Frontal cortex (tissue), 3 donors: ENCODE measurements at regions not wholly inside any gene's neighbourhood (a gene's known extent, or its start where the extent isn't known, plus 50 kb on each side); places are given as distances from the start of the nearest gene placed in this dataset.
A peak's percentile ranks its signal among the peaks of the same experiment; 100 is the strongest.

Source experiments
- DNase-seq, 2 donors: peaks; one replicate each; pipeline ENCODE4 v3.0.0; 2012; ENCODE audit warnings: low spot score in 2 of 2
- FAIRE-seq: peaks from 2 replicates; lab custom pipeline; 2012; peaks lifted over from hg19 to GRCh38; lab: Jason Lieb, UNC
- donor health status: control.
- donor health status: control.
- donor health status: control.

- no peak for FAIRE-seq
These were observed 220.8 kb downstream of the OGFRL1 start for GRCh38 chr6:71509191-71510005.

GRCh38 chr6:71510057-71510713, 221.6 kb downstream of the OGFRL1 start:
- FAIRE-seq (no peak), DNase-seq (peak in 1 of 2 donors; percentile 39)

More at GRCh38 chr6:71509191-71510005, 220.8 kb downstream of the OGFRL1 start:
- no peak for DNase-seq

- DNase-seq, result no peak
- no peak for FAIRE-seq
These were observed 222.2 kb downstream of the OGFRL1 start for GRCh38 chr6:71510856-71511255.

GRCh38 chr6:71512256-71512655, 223.6 kb downstream of the OGFRL1 start:
- DNase-seq (no peak), FAIRE-seq (no peak)

DNA sequence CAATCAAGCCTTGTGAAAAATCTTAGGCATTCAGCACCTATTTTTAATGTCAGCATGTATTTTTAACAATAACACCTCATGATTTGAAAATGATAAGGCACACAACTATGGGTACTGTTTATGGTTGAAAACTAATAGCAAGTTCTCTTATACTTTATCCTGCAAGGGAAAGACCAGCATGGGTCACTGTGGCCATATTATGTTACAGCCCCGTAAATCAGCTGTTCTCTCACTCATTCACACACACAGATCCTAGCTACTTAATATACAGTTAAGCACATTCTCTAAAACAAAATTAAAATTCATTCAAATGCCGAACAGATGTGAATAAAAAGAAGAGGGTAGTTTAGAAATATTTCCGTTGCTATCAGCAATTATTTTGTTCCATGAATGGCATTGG, 224.4 kb downstream of the OGFRL1 start:
- FAIRE-seq (no peak), DNase-seq (no peak)

DNA sequence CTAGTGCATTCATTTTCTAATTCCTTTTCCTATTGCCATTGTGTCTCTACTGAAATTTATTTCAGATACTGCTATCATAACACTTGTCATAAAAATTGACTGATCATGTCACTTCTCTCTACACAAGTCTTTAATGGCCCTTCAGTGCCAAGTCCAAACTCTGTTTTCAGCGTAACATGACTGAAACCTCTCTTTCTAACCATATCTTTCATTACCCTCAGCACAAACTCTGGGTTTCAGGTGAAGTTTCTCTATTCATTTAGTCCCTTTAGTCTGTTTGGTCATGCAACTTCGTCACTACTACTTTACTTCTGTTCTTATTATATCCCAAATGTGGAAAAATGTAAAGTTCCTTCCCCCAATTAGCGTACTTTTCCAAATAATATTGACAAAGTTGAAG, 234.9 kb downstream of the OGFRL1 start:
- DNase-seq (no peak), FAIRE-seq (no peak)

- no peak for DNase-seq
- FAIRE-seq, result no peak
These were observed 235.6 kb downstream of the OGFRL1 start for GRCh38 chr6:71524201-71524600.

- DNase-seq, result no peak
- FAIRE-seq, result no peak
These were observed 239.3 kb downstream of the OGFRL1 start for GRCh38 chr6:71527886-71528285.

GRCh38 chr6:71529026-71529425, 240.4 kb downstream of the OGFRL1 start:
- FAIRE-seq (no peak), DNase-seq (no peak)

GRCh38 chr6:71529769-71530168, 241.2 kb downstream of the OGFRL1 start:
- no peak for DNase-seq
- no peak for FAIRE-seq

- FAIRE-seq (no peak), DNase-seq (no peak)
These were observed 242.4 kb downstream of the OGFRL1 start for GRCh38 chr6:71531006-71531405.

- FAIRE-seq, result no peak
- peak in 1 of 2 donors; percentile 7 for DNase-seq
These were observed 243.2 kb downstream of the OGFRL1 start for GRCh38 chr6:71531841-71532240.

DNA sequence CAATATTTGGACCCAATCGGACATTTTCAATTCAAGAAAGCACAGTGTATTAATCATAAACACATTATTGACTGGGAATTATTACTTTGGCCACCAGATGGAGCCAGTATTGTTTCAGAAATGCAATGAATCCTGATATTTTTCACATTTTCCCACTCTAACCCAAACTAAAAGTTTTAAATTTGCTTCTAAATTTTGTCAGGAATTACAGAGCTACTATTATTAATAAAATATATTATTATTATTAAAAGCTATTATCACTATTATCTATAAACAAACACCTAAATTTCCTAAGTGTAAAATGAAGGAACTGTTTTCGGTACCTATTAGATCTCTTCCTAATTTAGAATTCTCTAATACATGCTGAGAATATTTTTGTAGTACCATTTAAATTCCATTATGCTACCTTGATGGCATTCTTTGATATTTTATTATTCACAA, 245.3 kb downstream of the OGFRL1 start:
- DNase-seq (peak in 1 of 2 donors; percentile 19), FAIRE-seq (no peak)

- DNase-seq (no peak), FAIRE-seq (no peak)
These were observed 246.3 kb downstream of the OGFRL1 start for GRCh38 chr6:71534921-71535320.

GRCh38 chr6:71537717-71538116, 249.1 kb downstream of the OGFRL1 start:
- no peak for DNase-seq
- FAIRE-seq, result no peak

DNA sequence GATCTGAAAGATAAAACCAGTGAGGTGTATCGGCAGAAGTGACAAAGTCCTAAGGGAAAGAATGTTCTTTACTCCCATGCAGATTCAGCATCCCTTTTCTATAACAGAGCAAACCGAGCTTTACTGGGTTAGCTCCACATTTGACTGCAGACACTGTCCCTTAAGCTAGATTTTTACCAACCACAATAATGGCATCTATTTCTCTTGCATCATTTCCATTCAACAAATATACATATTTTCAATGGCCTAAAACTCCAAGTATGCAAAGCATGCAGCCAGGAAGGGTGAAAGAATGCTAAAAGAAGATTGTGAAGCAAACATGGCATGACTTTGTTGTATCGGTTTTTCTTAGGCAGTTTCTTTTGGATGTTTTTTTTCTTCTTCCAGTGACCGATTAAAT, 255.4 kb downstream of the OGFRL1 start:
- no peak for FAIRE-seq

GRCh38 chr6:71544906-71545305, 256.3 kb downstream of the OGFRL1 start:
- DNase-seq (no peak), FAIRE-seq (no peak)

More for the DNA sequence above, 255.4 kb downstream of the OGFRL1 start:
- no peak for DNase-seq

DNA sequence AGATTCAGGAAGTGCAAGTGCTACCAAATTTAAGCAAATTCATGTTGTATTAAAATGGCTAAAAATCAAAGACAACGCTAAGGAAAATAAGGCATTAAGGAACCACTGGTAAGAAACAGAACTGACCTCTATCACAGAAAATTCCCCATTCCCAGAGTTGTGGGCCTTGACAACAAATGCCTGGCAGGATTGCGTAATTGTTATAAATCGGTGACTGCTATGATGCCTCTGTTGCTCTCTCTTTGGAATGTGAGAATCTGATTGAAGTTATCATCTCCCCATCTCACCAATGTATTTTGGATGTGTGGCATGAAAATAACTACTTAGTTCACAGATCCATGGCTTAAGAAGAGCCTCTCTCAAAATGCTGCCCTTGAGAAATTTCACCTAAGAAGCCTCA, 257.3 kb downstream of the OGFRL1 start:
- FAIRE-seq, result no peak
- DNase-seq, result no peak

GRCh38 chr6:71551798-71552197, 263.2 kb downstream of the OGFRL1 start:
- DNase-seq (no peak), FAIRE-seq (no peak)

GRCh38 chr6:71556141-71556540, 267.5 kb downstream of the OGFRL1 start:
- no peak for DNase-seq
- FAIRE-seq, result no peak

DNA sequence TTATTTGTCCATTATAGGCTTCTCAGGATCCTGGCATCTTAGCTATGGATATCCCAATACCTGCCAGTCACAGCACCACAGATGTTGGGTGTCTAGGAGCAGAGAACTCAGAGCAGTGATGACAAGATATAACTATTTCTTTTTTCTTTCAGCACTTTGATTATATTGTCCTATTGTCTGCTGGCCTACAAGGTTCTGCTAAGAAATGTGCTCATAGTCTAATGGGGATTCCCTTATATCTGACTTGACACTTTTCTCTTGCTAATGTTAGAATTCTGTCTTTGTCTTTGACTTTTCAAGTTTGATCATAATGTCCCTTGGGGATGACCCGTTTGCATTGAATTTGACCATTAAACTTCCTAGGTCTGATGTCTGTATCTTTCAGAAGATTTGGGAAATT, 270.4 kb downstream of the OGFRL1 start:
- DNase-seq (no peak), FAIRE-seq (no peak)
